Mesenchymal stem cell (in vitro differentiated cells and primary cell): ENCODE measurements at regions not wholly inside any gene's neighbourhood (a gene's known extent, or its start where the extent isn't known, plus 50 kb on each side); places are given as distances from the start of the nearest gene placed in this dataset.

Source experiments
- DNase-seq: peaks from one replicate; pipeline ENCODE4 v3.0.0-alpha.2; 2013
- H2AFZ ChIP-seq: one replicate; pipeline ENCODE4 v1.6.1; 2013; ENCODE audit warnings: low read depth, mild to moderate bottlenecking, control low read depth, inconsistent platforms, low read length, moderate library complexity
- H2AK5ac ChIP-seq: 2 replicates; pipeline ENCODE4 v1.6.1; 2013; ENCODE audit warnings: low read length, moderate library complexity, mild to moderate bottlenecking, inconsistent platforms; ENCODE audit not compliant: severe bottlenecking
- H2BK120ac ChIP-seq: one replicate; pipeline ENCODE4 v1.6.1; 2013; ENCODE audit warnings: low read depth, mild to moderate bottlenecking, inconsistent platforms, low read length, moderate library complexity
- H2BK12ac ChIP-seq, 2 experiments: one replicate each; pipeline ENCODE4 v1.6.1; 2013; ENCODE audit warnings: inconsistent platforms in 2 of 2, low read length in 2 of 2, mild to moderate bottlenecking in 2 of 2, moderate library complexity in 2 of 2, control low read depth in 1 of 2
- H2BK15ac ChIP-seq: one replicate; pipeline ENCODE4 v1.6.1; 2013; ENCODE audit warnings: mild to moderate bottlenecking, low read depth, inconsistent platforms; ENCODE audit not compliant: poor library complexity, severe bottlenecking
- H2BK5ac ChIP-seq: 2 replicates; pipeline ENCODE4 v1.6.1; 2013; ENCODE audit warnings: low read depth, mild to moderate bottlenecking, low read length, control low read depth, inconsistent platforms; ENCODE audit not compliant: poor library complexity, severe bottlenecking
- H3K14ac ChIP-seq, 2 experiments: one replicate each; pipeline ENCODE4 v1.6.1; 2013; ENCODE audit warnings: inconsistent platforms in 2 of 2, low read length in 2 of 2, control low read depth in 1 of 2, mild to moderate bottlenecking in 1 of 2, moderate library complexity in 1 of 2
- H3K18ac ChIP-seq, 2 experiments: one replicate each; pipeline ENCODE4 v1.6.1; 2013; ENCODE audit warnings: inconsistent platforms in 2 of 2, low read length in 2 of 2, control low read depth in 1 of 2, low read depth in 1 of 2, mild to moderate bottlenecking in 1 of 2
- H3K23ac ChIP-seq, 2 experiments: one replicate each; pipeline ENCODE4 v1.6.1; 2013; ENCODE audit warnings: inconsistent platforms in 2 of 2, low read length in 2 of 2, mild to moderate bottlenecking in 2 of 2, moderate library complexity in 2 of 2, control low read depth in 1 of 2
- H3K27ac ChIP-seq: 2 replicates; pipeline ENCODE4 v1.5.1; 2013; ENCODE audit warnings: mild to moderate bottlenecking, moderate library complexity, low read length, control low read depth, inconsistent platforms; ENCODE audit not compliant: poor library complexity, severe bottlenecking
- H3K27me3 ChIP-seq, 2 experiments: 2 replicates each; pipeline versions ENCODE4 v1.6.1 to v1.7.0; 2013; ENCODE audit warnings: low read length in 2 of 2, mild to moderate bottlenecking in 2 of 2, moderate library complexity in 2 of 2, control low read depth in 1 of 2, inconsistent platforms in 1 of 2; ENCODE audit not compliant: control insufficient read depth in 1 of 2, insufficient read depth in 1 of 2
- H3K36me3 ChIP-seq, 2 experiments: 2 replicates each; pipeline versions ENCODE4 v1.6.1 to v1.7.0; 2013; ENCODE audit warnings: low read length in 2 of 2, control low read depth in 1 of 2, inconsistent platforms in 1 of 2, low read depth in 1 of 2, mild to moderate bottlenecking in 1 of 2; ENCODE audit not compliant: insufficient read depth in 2 of 2, control insufficient read depth in 1 of 2
- H3K4ac ChIP-seq, 2 experiments: one replicate each; pipeline ENCODE4 v1.6.1; 2013; ENCODE audit warnings: inconsistent platforms in 2 of 2, low read length in 2 of 2, mild to moderate bottlenecking in 2 of 2, moderate library complexity in 2 of 2, control low read depth in 1 of 2, low read depth in 1 of 2
- H3K4me1 ChIP-seq: 2 replicates; pipeline ENCODE4 v1.6.1; 2013; ENCODE audit warnings: low read depth, low read length, control low read depth; ENCODE audit not compliant: control insufficient read depth, insufficient read depth
- H3K4me2 ChIP-seq: 2 replicates; pipeline ENCODE4 v1.6.1; 2013; ENCODE audit warnings: low read length, mild to moderate bottlenecking, inconsistent platforms; ENCODE audit not compliant: poor library complexity, severe bottlenecking
- H3K4me3 ChIP-seq, 2 experiments: 2 replicates each; pipeline versions ENCODE4 v1.5.1 to v1.7.0; 2013; ENCODE audit warnings: low read length in 2 of 2, mild to moderate bottlenecking in 2 of 2, control low read depth in 1 of 2, low read depth in 1 of 2; ENCODE audit not compliant: insufficient read depth in 1 of 2
- H3K79me1 ChIP-seq: replicated peaks from 2 replicates; pipeline ENCODE4 v1.6.1; 2013; ENCODE audit warnings: mild to moderate bottlenecking, control low read depth, low read length, inconsistent platforms; ENCODE audit not compliant: poor library complexity, severe bottlenecking
- H3K9ac ChIP-seq: 2 replicates; pipeline ENCODE4 v1.7.0; 2013; ENCODE audit warnings: mild to moderate bottlenecking, low read length, moderate library complexity
- H3K9me3 ChIP-seq: 2 replicates; pipeline ENCODE4 v1.7.0; 2013; ENCODE audit warnings: mild to moderate bottlenecking, low read length; ENCODE audit not compliant: control insufficient read depth
- H4K8ac ChIP-seq: one replicate; pipeline ENCODE4 v1.6.1; 2013; ENCODE audit warnings: inconsistent platforms, mild to moderate bottlenecking, low read length, moderate library complexity
- H4K91ac ChIP-seq: one replicate; pipeline ENCODE4 v1.6.1; 2013; ENCODE audit warnings: mild to moderate bottlenecking, low read length, inconsistent platforms
- WGBS: methylation state at CpG from one replicate; pipeline ENCODE4 v1.1.7; 2013; ENCODE audit warnings: mixed read lengths; 5-methylcytosine and 5-hydroxymethylcytosine counted together

- 81% methylated on average over 12 of the region's 15 CpGs for WGBS
- no peak overlapping the region for H2BK120ac ChIP-seq
- no peak for DNase-seq
- H4K8ac ChIP-seq, result no peak overlapping the region
- no peak overlapping the region for H2BK12ac ChIP-seq
- H2BK5ac ChIP-seq, result no peak overlapping the region
- H2BK15ac ChIP-seq, result no peak overlapping the region
- H3K4me2 ChIP-seq, result no peak overlapping the region
- H3K27ac ChIP-seq, result no peak overlapping the region
- H3K9ac ChIP-seq, result no peak overlapping the region
- H3K23ac ChIP-seq, result no peak overlapping the region
- H3K27me3 ChIP-seq, result peaks cover 0 to 42% of the 10 kb centered on the region in 2 experiments
- H3K4ac ChIP-seq, result no peak overlapping the region
- no peak overlapping the region for H2AFZ ChIP-seq
- H3K4me3 ChIP-seq, result no peak overlapping the region
- no peaks in the 10 kb centered on the region for H3K36me3 ChIP-seq
- no peaks in the 10 kb centered on the region for H3K9me3 ChIP-seq
- H2AK5ac ChIP-seq, result no peak overlapping the region
- H3K4me1 ChIP-seq, result peaks cover 4% of the 10 kb centered on the region
- no peak overlapping the region for H4K91ac ChIP-seq
- H3K14ac ChIP-seq, result no peak overlapping the region
- no peaks in the 10 kb centered on the region for H3K79me1 ChIP-seq
- no peak overlapping the region for H3K18ac ChIP-seq
These were observed 709.8 kb downstream of the UQCRFS1 start for GRCh38 chr19:28502879-28503734.

- no peak overlapping the region for H2BK120ac ChIP-seq
- H2AK5ac ChIP-seq, result no peak overlapping the region
- H3K9me3 ChIP-seq, result no peaks in the 10 kb centered on the region
- H3K27me3 ChIP-seq, result peaks cover 0 to 36% of the 10 kb centered on the region in 2 experiments
- H4K8ac ChIP-seq, result no peak overlapping the region
- H4K91ac ChIP-seq, result no peak overlapping the region
- peaks cover 6% of the 10 kb centered on the region for H3K4me1 ChIP-seq
- DNase-seq, result no peak
- no peak overlapping the region for H2BK12ac ChIP-seq
- no peak overlapping the region for H3K18ac ChIP-seq
- H3K4me3 ChIP-seq, result no peak overlapping the region
- H3K23ac ChIP-seq, result no peak overlapping the region
- no peak overlapping the region for H3K9ac ChIP-seq
- H2BK15ac ChIP-seq, result no peak overlapping the region
- no peak overlapping the region for H2BK5ac ChIP-seq
- H3K14ac ChIP-seq, result no peak overlapping the region
- H3K36me3 ChIP-seq, result no peaks in the 10 kb centered on the region
- WGBS, result 22% methylated on average over 1 of the region's 3 CpGs
- no peak overlapping the region for H2AFZ ChIP-seq
- H3K27ac ChIP-seq, result no peak overlapping the region
- H3K4ac ChIP-seq, result no peak overlapping the region
- no peak overlapping the region for H3K4me2 ChIP-seq
- H3K79me1 ChIP-seq, result no peaks in the 10 kb centered on the region
These were observed 711.0 kb downstream of the UQCRFS1 start for GRCh38 chr19:28501976-28502375.

GRCh38 chr19:28500982-28501630 lies 711.8 kb downstream of the UQCRFS1 start:
- no peak overlapping the region for H3K18ac ChIP-seq
- DNase-seq, result no peak
- H2BK5ac ChIP-seq, result no peak overlapping the region
- no peak overlapping the region for H3K4ac ChIP-seq
- H3K9me3 ChIP-seq, result no peaks in the 10 kb centered on the region
- H3K9ac ChIP-seq, result no peak overlapping the region
- no peak overlapping the region for H3K14ac ChIP-seq
- H3K4me2 ChIP-seq, result no peak overlapping the region
- H4K91ac ChIP-seq, result no peak overlapping the region
- no peaks in the 10 kb centered on the region for H3K36me3 ChIP-seq
- H3K4me1 ChIP-seq, result peaks cover 7% of the 10 kb centered on the region
- H2BK12ac ChIP-seq, result no peak overlapping the region
- H2AK5ac ChIP-seq, result no peak overlapping the region
- WGBS, result 88% methylated on average over 9 of the region's 9 CpGs
- H4K8ac ChIP-seq, result no peak overlapping the region
- H3K27me3 ChIP-seq, result peaks cover 0 to 41% of the 10 kb centered on the region in 2 experiments
- H3K23ac ChIP-seq, result no peak overlapping the region
- no peaks in the 10 kb centered on the region for H3K79me1 ChIP-seq
- no peak overlapping the region for H2BK15ac ChIP-seq
- H3K4me3 ChIP-seq, result no peak overlapping the region
- H2AFZ ChIP-seq, result no peak overlapping the region
- no peak overlapping the region for H3K27ac ChIP-seq
- H2BK120ac ChIP-seq, result no peak overlapping the region

- Histone ChIP-seq H2BK15ac (no peak overlapping the region), H2BK12ac (no peak overlapping the region), H2AFZ (no peak overlapping the region), H3K79me1 (no peaks in the 10 kb centered on the region), H3K4ac (no peak overlapping the region), H3K18ac (no peak overlapping the region), H4K91ac (no peak overlapping the region), H3K9ac (no peak overlapping the region), H2AK5ac (no peak overlapping the region), H3K4me1 (peaks cover 7% of the 10 kb centered on the region), H3K9me3 (no peaks in the 10 kb centered on the region), H3K27ac (no peak overlapping the region), H3K23ac (no peak overlapping the region), H3K4me2 (no peak overlapping the region), H2BK5ac (no peak overlapping the region), H3K27me3 (peaks cover 0 to 41% of the 10 kb centered on the region in 2 experiments), H4K8ac (no peak overlapping the region), H3K4me3 (no peak overlapping the region), H2BK120ac (no peak overlapping the region), H3K14ac (no peak overlapping the region), H3K36me3 (no peaks in the 10 kb centered on the region)
- DNase-seq, result no peak
- 70% methylated on average over 3 of the region's 3 CpGs for WGBS
These were observed 712.7 kb downstream of the UQCRFS1 start for GRCh38 chr19:28500296-28500695.
